ENCODE measurements at regions not wholly inside any gene's neighbourhood (a gene's known extent, or its start where the extent isn't known, plus 50 kb on each side); places are given as distances from the start of the nearest gene placed in this dataset.

GRCh38 chr2:137872577-137872976 lies 91.7 kb upstream of the HNMT start:
- no peak for TF ChIP-seq POLR2A (IDR thresholded peaks at IDR 0.05)
- TF ChIP-seq CTCF (IDR thresholded peaks at IDR 0.05): no peak
